ENCODE measurements at regions not wholly inside any gene's neighbourhood (a gene's known extent, or its start where the extent isn't known, plus 50 kb on each side); places are given as distances from the start of the nearest gene placed in this dataset.

GRCh38 chr13:34414616-34415015, 527.5 kb upstream of the NBEA start:
- DNase-seq (ENCODE audit: low read depth): no peak

- DNase-seq (ENCODE audit: low read depth): peak; percentile 88
Measured at GRCh38 chr13:34416971-34417380, 525.1 kb upstream of the NBEA start.

- no peak for DNase-seq (ENCODE audit: low read depth)
Measured at GRCh38 chr13:34417896-34418295, 524.2 kb upstream of the NBEA start.

- no peak for DNase-seq (ENCODE audit: low read depth)
Measured at GRCh38 chr13:34419025-34419424, 523.0 kb upstream of the NBEA start.

GRCh38 chr13:34419755-34420154, 522.3 kb upstream of the NBEA start:
- DNase-seq (ENCODE audit: low read depth): no peak

GRCh38 chr13:34420702-34421346, 521.2 kb upstream of the NBEA start:
- no peak for DNase-seq (ENCODE audit: low read depth)

- no peak for DNase-seq (ENCODE audit: low read depth)
Measured at GRCh38 chr13:34421347-34421719, 520.7 kb upstream of the NBEA start.

- DNase-seq (ENCODE audit: low read depth): no peak
Measured at GRCh38 chr13:34421858-34422475, 520.1 kb upstream of the NBEA start.

GRCh38 chr13:34422956-34423355, 519.1 kb upstream of the NBEA start:
- DNase-seq (ENCODE audit: low read depth): no peak

GRCh38 chr13:34425327-34425949, 516.6 kb upstream of the NBEA start:
- DNase-seq (ENCODE audit: low read depth): no peak

- no peak for DNase-seq (ENCODE audit: low read depth)
Measured at GRCh38 chr13:34428911-34429310, 513.2 kb upstream of the NBEA start.

GRCh38 chr13:34430294-34430693, 511.8 kb upstream of the NBEA start:
- DNase-seq (ENCODE audit: low read depth): peak; percentile 31

- DNase-seq (ENCODE audit: low read depth): no peak
Measured at GRCh38 chr13:34431827-34432581, 510.1 kb upstream of the NBEA start.

GRCh38 chr13:34435338-34435737, 506.7 kb upstream of the NBEA start:
- peak; percentile 39 for DNase-seq (ENCODE audit: low read depth)

- DNase-seq (ENCODE audit: low read depth): no peak
Measured at GRCh38 chr13:34437873-34438272, 504.2 kb upstream of the NBEA start.

- no peak for DNase-seq (ENCODE audit: low read depth)
Measured at GRCh38 chr13:34452831-34453230, 489.2 kb upstream of the NBEA start.

- no peak for DNase-seq (ENCODE audit: low read depth)
Measured at GRCh38 chr13:34458756-34459715, 483.0 kb upstream of the NBEA start.

- DNase-seq (ENCODE audit: low read depth): no peak
Measured at GRCh38 chr13:34459856-34460255, 482.2 kb upstream of the NBEA start.

- DNase-seq (ENCODE audit: low read depth): peak; percentile 36
Measured at GRCh38 chr13:34462843-34463242, 479.2 kb upstream of the NBEA start.

- no peak for DNase-seq (ENCODE audit: low read depth)
Measured at GRCh38 chr13:34464011-34464410, 478.1 kb upstream of the NBEA start.

- DNase-seq (ENCODE audit: low read depth): no peak
Measured at GRCh38 chr13:34465423-34465922, 476.6 kb upstream of the NBEA start.

- DNase-seq (ENCODE audit: low read depth): no peak
Measured at GRCh38 chr13:34466301-34466700, 475.8 kb upstream of the NBEA start.
